ENCODE measurements at regions not wholly inside any gene's neighbourhood (a gene's known extent, or its start where the extent isn't known, plus 50 kb on each side); places are given as distances from the start of the nearest gene placed in this dataset.

DNA sequence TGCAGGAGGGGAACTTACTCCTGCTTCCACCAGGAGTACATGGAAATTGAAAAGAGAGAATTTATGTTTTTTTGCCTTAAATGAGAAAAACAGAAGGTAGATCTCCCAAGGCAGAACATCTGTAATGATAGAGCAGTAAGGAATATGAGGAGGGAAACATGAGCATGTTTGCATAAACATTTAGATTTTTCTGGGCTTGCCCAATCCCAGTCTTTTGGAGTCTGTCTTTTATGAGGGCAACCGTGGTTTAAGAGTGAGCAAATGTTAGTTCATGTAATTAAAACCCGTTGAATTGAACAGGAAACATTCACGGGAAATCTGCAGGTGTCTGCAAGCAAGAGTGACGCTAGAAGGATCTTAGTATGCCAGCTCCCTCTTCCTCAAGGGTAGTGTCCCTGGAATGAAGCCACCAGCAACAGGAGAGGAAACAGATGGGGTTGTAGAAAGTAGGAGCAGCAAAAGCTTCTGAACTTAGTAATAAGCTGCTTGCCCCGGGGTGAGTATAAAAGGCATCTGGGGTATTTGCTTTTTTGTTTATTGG lies 79.3 kb downstream of the ARF6 start:
- no peak for TF ChIP-seq CTCF (IDR thresholded peaks at IDR 0.05; ENCODE audit: borderline replicate concordance, insufficient read depth, low read depth, low read length)

GRCh38 chr14:49972823-49973222 lies 79.9 kb downstream of the ARF6 start:
- H3K4me3 ChIP-seq (ENCODE audit: low read depth, low read length) = peak overlapping the region; percentile 11
- TF ChIP-seq CTCF (IDR thresholded peaks at IDR 0.05; ENCODE audit: borderline replicate concordance, insufficient read depth, low read depth, low read length) = no peak

More for the DNA sequence above, 79.3 kb downstream of the ARF6 start:
- H3K4me3 ChIP-seq (ENCODE audit: low read depth, low read length) = no peak overlapping the region

DNA sequence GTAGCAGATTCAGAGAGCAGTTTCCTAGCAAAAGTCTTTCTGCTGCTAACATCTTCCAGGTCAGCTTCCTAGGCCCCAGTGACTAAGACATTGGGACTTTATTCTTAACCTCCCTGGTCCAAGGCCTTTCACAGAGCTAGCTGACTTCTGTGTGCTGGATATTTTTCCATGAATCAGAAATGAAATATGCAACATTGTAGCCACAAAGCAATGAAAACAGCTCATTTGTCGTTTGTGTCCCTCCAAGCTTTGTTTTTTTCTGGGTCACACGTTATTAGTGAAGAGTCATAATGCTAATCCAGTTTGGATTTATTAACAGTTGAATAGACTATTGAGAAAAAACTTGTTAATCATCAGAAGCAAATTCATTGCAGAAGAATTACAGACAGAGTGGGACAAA lies 82.4 kb downstream of the ARF6 start:
- TF ChIP-seq CTCF (IDR thresholded peaks at IDR 0.05; ENCODE audit: borderline replicate concordance, insufficient read depth, low read depth, low read length) = no peak
- no peak overlapping the region for H3K4me3 ChIP-seq (ENCODE audit: low read depth, low read length)

DNA sequence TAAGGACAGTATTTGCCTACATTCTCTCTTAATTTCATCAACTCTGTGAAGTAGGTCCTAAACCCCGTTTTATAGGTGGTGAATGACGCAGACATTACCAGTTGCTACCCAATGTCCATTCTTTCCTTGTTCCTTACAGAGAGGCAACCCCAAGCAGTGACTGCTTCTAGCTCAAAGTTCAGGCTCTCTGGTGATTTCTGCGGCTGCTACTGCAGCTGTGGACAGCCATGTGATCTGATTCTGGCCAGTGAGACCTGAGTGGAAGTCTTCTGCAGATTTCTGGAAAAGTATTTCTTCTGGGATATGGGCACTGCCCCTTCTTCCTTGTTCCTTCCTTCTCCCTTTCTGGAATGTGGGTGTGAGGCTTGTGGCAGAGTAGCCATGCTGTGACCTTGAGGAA lies 82.9 kb downstream of the ARF6 start:
- no peak for TF ChIP-seq CTCF (IDR thresholded peaks at IDR 0.05; ENCODE audit: borderline replicate concordance, insufficient read depth, low read depth, low read length)
- no peak overlapping the region for H3K4me3 ChIP-seq (ENCODE audit: low read depth, low read length)

GRCh38 chr14:49977126-49977841 lies 84.4 kb downstream of the ARF6 start:
- H3K4me3 ChIP-seq (ENCODE audit: low read depth, low read length) = peak overlapping the region; percentile 28
- no peak for TF ChIP-seq CTCF (IDR thresholded peaks at IDR 0.05; ENCODE audit: borderline replicate concordance, insufficient read depth, low read depth, low read length)

DNA sequence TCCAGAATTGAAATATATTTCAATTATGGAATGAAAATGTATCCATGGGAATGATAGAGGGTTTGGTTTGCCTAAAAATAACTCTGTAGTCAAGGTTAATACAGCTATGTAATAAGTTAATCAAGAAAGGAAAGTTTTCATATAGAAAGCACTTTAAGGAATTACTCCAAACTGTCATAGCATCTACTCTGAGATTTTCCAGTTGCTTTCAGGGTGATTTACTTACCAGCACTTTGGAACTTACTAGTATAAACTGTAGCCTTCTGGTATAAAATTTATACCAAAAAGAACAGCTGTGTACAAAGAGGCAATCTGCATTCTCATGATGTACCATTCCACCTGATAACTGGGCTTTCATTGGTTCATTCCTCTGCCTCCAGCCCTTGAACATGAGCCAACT lies 87.1 kb downstream of the ARF6 start:
- TF ChIP-seq CTCF (IDR thresholded peaks at IDR 0.05; ENCODE audit: borderline replicate concordance, insufficient read depth, low read depth, low read length) = no peak
- H3K4me3 ChIP-seq (ENCODE audit: low read depth, low read length) = no peak overlapping the region

DNA sequence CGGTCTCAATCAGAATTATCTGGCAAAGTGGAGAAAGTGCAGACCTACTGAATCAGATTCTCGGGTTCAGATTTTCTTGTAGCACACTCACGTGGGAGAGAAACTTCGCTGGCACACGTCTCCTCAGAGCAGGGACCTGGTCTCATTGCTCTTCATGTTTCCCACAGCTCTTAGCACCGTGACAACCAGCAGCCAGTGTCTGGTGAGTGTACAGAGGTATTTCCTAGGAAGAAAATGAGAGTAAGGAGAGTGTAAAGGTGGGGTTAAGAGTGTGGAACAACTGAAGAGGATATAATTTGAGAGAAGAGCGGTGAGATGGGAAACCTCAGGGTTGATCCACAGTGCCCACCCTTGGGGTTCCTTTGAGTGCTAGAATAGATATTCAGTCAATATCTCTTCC lies 89.2 kb downstream of the ARF6 start:
- TF ChIP-seq CTCF (IDR thresholded peaks at IDR 0.05; ENCODE audit: borderline replicate concordance, insufficient read depth, low read depth, low read length) = no peak
- no peak overlapping the region for H3K4me3 ChIP-seq (ENCODE audit: low read depth, low read length)
